ENCODE measurements at regions not wholly inside any gene's neighbourhood (a gene's known extent, or its start where the extent isn't known, plus 50 kb on each side); places are given as distances from the start of the nearest gene placed in this dataset.

DNA sequence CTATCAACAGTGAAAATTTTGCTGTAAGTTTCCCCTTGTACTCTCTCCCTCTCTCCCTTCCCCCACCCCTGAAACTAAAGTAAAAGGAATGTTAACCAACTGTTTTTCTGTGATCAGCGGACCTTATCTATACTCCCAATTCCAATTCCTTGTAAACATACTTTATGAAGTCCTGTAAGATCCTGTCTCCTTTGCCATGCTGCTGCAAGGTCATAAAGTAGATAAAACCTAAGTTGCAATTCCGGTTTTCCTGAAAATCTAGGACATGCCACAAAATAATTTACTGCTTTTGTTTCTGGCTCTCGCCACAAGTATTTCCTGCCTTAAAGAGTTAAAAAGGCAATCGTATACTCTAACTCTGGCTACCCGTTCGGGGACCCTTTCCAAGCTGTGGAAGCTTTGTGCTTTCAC lies 1469.0 kb downstream of the LRRC4C start (continued):
- TF ChIP-seq, protein P1, sequence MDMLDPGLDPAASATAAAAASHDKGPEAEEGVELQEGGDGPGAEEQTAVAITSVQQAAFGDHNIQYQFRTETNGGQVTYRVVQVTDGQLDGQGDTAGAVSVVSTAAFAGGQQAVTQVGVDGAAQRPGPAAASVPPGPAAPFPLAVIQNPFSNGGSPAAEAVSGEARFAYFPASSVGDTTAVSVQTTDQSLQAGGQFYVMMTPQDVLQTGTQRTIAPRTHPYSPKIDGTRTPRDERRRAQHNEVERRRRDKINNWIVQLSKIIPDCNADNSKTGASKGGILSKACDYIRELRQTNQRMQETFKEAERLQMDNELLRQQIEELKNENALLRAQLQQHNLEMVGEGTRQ (IDR thresholded peaks at IDR 0.05; ENCODE audit: borderline replicate concordance, low read depth, low read length): no peak
- TF ChIP-seq EP300 (IDR thresholded peaks at IDR 0.05; ENCODE audit: borderline replicate concordance in 1 of 2, low read depth in 1 of 2, low read length in 1 of 2): no peak
- TF ChIP-seq, protein P2, sequence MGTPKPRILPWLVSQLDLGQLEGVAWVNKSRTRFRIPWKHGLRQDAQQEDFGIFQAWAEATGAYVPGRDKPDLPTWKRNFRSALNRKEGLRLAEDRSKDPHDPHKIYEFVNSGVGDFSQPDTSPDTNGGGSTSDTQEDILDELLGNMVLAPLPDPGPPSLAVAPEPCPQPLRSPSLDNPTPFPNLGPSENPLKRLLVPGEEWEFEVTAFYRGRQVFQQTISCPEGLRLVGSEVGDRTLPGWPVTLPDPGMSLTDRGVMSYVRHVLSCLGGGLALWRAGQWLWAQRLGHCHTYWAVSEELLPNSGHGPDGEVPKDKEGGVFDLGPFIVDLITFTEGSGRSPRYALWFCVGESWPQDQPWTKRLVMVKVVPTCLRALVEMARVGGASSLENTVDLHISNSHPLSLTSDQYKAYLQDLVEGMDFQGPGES (IDR thresholded peaks at IDR 0.05; ENCODE audit: low read depth, low read length): no peak
- TF ChIP-seq RFX5 (IDR thresholded peaks at IDR 0.05; ENCODE audit: low read length): no peak
- no peak for TF ChIP-seq TEAD4 (IDR thresholded peaks at IDR 0.05; ENCODE audit: borderline replicate concordance, insufficient read depth)
- no peak for TF ChIP-seq FOXM1 (IDR thresholded peaks at IDR 0.05; ENCODE audit: low read depth)
- TF ChIP-seq RAD21 (IDR thresholded peaks at IDR 0.05; ENCODE audit: low read length): no peak
- TF ChIP-seq SIN3A (IDR thresholded peaks at IDR 0.05; ENCODE audit: borderline replicate concordance, low read depth, low read length): no peak

DNA sequence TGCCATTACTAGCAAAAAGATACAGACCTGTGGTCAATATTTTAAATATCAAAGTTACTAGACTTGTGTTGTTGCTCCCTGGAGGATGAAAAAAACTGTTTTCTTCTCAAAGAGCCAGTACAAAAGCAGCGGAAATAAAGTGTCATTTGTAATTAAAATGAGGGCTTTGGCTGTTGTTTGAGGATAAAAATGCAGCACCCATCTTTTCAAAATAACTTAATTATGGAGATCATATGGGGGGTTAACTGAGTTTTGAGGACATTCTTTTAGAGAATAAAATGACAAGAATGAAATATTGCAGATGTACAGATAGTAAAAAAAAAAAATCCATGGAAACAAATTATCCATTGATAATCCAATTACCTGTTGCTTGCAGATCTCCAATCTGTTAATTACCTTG lies 1484.4 kb downstream of the LRRC4C start:
- no peaks in the 10 kb centered on the region for H3F3A ChIP-seq (replicated peaks; ENCODE audit: insufficient read depth)
- no peak overlapping the region for H2AFZ ChIP-seq (ENCODE audit: low read depth)
- TF ChIP-seq FOXM1 (IDR thresholded peaks at IDR 0.05; ENCODE audit: low read depth) (no peak), CHD2 (IDR thresholded peaks at IDR 0.05; ENCODE audit: low read length, partially characterized antibody) (no peak), SIN3A (IDR thresholded peaks at IDR 0.05; ENCODE audit: borderline replicate concordance, low read depth, low read length) (no peak), POLR2AphosphoS5 (IDR thresholded peaks at IDR 0.05; ENCODE audit: low read depth, low read length) (no peak), MEF2A (IDR thresholded peaks at IDR 0.05; ENCODE audit: borderline replicate concordance, low read depth) (no peak), FOSL2 (IDR thresholded peaks at IDR 0.05; ENCODE audit: borderline replicate concordance, low read depth) (no peak), TEAD4 (IDR thresholded peaks at IDR 0.05; ENCODE audit: borderline replicate concordance, insufficient read depth) (no peak), EZH2phosphoT487 (IDR thresholded peaks at IDR 0.05; ENCODE audit: borderline replicate concordance, low read depth) (no peak), JUND (IDR thresholded peaks at IDR 0.05) (no peak), SMC3 (IDR thresholded peaks at IDR 0.05; ENCODE audit: low read depth, low read length) (no peak)
- TF ChIP-seq, protein P3, sequence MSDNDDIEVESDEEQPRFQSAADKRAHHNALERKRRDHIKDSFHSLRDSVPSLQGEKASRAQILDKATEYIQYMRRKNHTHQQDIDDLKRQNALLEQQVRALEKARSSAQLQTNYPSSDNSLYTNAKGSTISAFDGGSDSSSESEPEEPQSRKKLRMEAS (IDR thresholded peaks at IDR 0.05; ENCODE audit: low read depth): no peak
- TF ChIP-seq, protein P4, sequence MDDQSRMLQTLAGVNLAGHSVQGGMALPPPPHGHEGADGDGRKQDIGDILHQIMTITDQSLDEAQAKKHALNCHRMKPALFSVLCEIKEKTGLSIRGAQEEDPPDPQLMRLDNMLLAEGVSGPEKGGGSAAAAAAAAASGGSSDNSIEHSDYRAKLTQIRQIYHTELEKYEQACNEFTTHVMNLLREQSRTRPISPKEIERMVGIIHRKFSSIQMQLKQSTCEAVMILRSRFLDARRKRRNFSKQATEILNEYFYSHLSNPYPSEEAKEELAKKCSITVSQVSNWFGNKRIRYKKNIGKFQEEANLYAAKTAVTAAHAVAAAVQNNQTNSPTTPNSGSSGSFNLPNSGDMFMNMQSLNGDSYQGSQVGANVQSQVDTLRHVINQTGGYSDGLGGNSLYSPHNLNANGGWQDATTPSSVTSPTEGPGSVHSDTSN (IDR thresholded peaks at IDR 0.05): no peak
- TF ChIP-seq, protein P2 (IDR thresholded peaks at IDR 0.05; ENCODE audit: low read depth, low read length): no peak
- TF ChIP-seq, protein P5, sequence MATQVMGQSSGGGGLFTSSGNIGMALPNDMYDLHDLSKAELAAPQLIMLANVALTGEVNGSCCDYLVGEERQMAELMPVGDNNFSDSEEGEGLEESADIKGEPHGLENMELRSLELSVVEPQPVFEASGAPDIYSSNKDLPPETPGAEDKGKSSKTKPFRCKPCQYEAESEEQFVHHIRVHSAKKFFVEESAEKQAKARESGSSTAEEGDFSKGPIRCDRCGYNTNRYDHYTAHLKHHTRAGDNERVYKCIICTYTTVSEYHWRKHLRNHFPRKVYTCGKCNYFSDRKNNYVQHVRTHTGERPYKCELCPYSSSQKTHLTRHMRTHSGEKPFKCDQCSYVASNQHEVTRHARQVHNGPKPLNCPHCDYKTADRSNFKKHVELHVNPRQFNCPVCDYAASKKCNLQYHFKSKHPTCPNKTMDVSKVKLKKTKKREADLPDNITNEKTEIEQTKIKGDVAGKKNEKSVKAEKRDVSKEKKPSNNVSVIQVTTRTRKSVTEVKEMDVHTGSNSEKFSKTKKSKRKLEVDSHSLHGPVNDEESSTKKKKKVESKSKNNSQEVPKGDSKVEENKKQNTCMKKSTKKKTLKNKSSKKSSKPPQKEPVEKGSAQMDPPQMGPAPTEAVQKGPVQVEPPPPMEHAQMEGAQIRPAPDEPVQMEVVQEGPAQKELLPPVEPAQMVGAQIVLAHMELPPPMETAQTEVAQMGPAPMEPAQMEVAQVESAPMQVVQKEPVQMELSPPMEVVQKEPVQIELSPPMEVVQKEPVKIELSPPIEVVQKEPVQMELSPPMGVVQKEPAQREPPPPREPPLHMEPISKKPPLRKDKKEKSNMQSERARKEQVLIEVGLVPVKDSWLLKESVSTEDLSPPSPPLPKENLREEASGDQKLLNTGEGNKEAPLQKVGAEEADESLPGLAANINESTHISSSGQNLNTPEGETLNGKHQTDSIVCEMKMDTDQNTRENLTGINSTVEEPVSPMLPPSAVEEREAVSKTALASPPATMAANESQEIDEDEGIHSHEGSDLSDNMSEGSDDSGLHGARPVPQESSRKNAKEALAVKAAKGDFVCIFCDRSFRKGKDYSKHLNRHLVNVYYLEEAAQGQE (IDR thresholded peaks at IDR 0.05; ENCODE audit: low read depth, low read length): no peak
- TF ChIP-seq, protein P6, sequence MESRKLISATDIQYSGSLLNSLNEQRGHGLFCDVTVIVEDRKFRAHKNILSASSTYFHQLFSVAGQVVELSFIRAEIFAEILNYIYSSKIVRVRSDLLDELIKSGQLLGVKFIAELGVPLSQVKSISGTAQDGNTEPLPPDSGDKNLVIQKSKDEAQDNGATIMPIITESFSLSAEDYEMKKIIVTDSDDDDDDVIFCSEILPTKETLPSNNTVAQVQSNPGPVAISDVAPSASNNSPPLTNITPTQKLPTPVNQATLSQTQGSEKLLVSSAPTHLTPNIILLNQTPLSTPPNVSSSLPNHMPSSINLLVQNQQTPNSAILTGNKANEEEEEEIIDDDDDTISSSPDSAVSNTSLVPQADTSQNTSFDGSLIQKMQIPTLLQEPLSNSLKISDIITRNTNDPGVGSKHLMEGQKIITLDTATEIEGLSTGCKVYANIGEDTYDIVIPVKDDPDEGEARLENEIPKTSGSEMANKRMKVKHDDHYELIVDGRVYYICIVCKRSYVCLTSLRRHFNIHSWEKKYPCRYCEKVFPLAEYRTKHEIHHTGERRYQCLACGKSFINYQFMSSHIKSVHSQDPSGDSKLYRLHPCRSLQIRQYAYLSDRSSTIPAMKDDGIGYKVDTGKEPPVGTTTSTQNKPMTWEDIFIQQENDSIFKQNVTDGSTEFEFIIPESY (IDR thresholded peaks at IDR 0.05; ENCODE audit: borderline replicate concordance, low read depth): no peak
- H3K79me2 ChIP-seq (ENCODE audit: insufficient read depth): no peaks in the 10 kb centered on the region
- no peak overlapping the region for H3K4me2 ChIP-seq
- H4K20me1 ChIP-seq (ENCODE audit: insufficient read depth): no peaks in the 10 kb centered on the region
- no peak overlapping the region for H3K9ac ChIP-seq
- CTCF ChIA-PET: no interaction called here
- H3K27me3 ChIP-seq (ENCODE audit: insufficient read depth): no peaks in the 10 kb centered on the region
- no peaks in the 10 kb centered on the region for H3K9me2 ChIP-seq
- no peak overlapping the region for H3K27ac ChIP-seq (ENCODE audit: low read depth in 2 of 2, low read length in 1 of 2)
- H3K36me3 ChIP-seq (replicated peaks in 1 of 2; ENCODE audit: control insufficient read depth in 1 of 2, insufficient read depth in 2 of 2, low read length in 1 of 2): no peaks in the 10 kb centered on the region
- 0% methylated on average over 1 of the region's 1 CpG for WGBS (ENCODE audit: low lambda C conversion rate)
- no peak overlapping the region for H3K4me3 ChIP-seq (ENCODE audit: low read depth in 2 of 2, low read length in 1 of 2)
- no peak for DNase-seq
- H3K9me3 ChIP-seq: no peaks in the 10 kb centered on the region
- peaks cover 0 to 20% of the 10 kb centered on the region in 2 experiments; a peak in 1 of 4 replicates for H3K4me1 ChIP-seq (ENCODE audit: control insufficient read depth in 1 of 2, insufficient read depth in 2 of 2, low read depth in 1 of 2, low read length in 1 of 2)
- POLR2A ChIA-PET: no interaction called here

Measured in SK-N-SH (cell line).